Hepatocyte (in vitro differentiated cells): ENCODE measurements at regions not wholly inside any gene's neighbourhood (a gene's known extent, or its start where the extent isn't known, plus 50 kb on each side); places are given as distances from the start of the nearest gene placed in this dataset.

Source experiments
- DNase-seq: peaks from one replicate; pipeline ENCODE4 v3.0.0-alpha.2; 2016; ENCODE audit warnings: low spot score
- H2AFZ ChIP-seq: fragments of 200-600 bp; sonication (generic); 2 replicates; pipeline ENCODE4 v1.6.0; 2016; ENCODE audit warnings: antibody characterized with exemption, mild to moderate bottlenecking
- H3K27ac ChIP-seq: fragments of 200-600 bp; sonication (generic); 2 replicates; pipeline ENCODE4 v1.5.1; 2016; ENCODE audit warnings: mild to moderate bottlenecking
- H3K27me3 ChIP-seq: fragments of 200-600 bp; sonication (generic); 2 replicates; pipeline ENCODE4 v1.6.1; 2016
- H3K36me3 ChIP-seq: fragments of 200-600 bp; sonication (generic); replicated peaks from 2 replicates; pipeline ENCODE4 v1.5.1; 2016; ENCODE audit warnings: low read depth; ENCODE audit not compliant: insufficient read depth
- H3K4me1 ChIP-seq: fragments of 200-600 bp; sonication (generic); 2 replicates; pipeline ENCODE4 v1.5.1; 2016; ENCODE audit warnings: mild to moderate bottlenecking, moderate library complexity; ENCODE audit not compliant: insufficient read depth
- H3K4me2 ChIP-seq: fragments of 200-600 bp; sonication (generic); 2 replicates; pipeline ENCODE4 v1.6.0; 2016
- H3K4me3 ChIP-seq: fragments of 200-600 bp; sonication (generic); 2 replicates; pipeline ENCODE4 v1.5.1; 2016; ENCODE audit warnings: mild to moderate bottlenecking
- H3K79me2 ChIP-seq: fragments of 200-600 bp; sonication (generic); 2 replicates; pipeline ENCODE4 v1.6.0; 2017; ENCODE audit warnings: mild to moderate bottlenecking
- H3K9me2 ChIP-seq: fragments of 200-600 bp; sonication (generic); replicated peaks from 2 replicates; pipeline ENCODE4 v1.6.0; 2017; ENCODE audit warnings: mild to moderate bottlenecking; ENCODE audit not compliant: insufficient read depth
- H3K9me3 ChIP-seq: fragments of 200-600 bp; sonication (generic); 2 replicates; pipeline ENCODE4 v1.5.1; 2016; ENCODE audit warnings: low read depth, mild to moderate bottlenecking
- H4K20me1 ChIP-seq: fragments of 200-600 bp; sonication (generic); 2 replicates; pipeline ENCODE4 v1.6.0; 2016; ENCODE audit warnings: mild to moderate bottlenecking; ENCODE audit not compliant: insufficient read depth, poor library complexity, severe bottlenecking
- EZH2 ChIP-seq: fragments of 200-600 bp; sonication (generic); IDR thresholded peaks from 2 replicates; pipeline ENCODE4 v1.6.1; 2016; ENCODE audit warnings: antibody characterized with exemption, mild to moderate bottlenecking, borderline replicate concordance
- EZH2phosphoT487 ChIP-seq: fragments of 200-600 bp; sonication (generic); IDR thresholded peaks from one replicate; pipeline ENCODE4 v1.6.1; 2018; ENCODE audit warnings: antibody characterized with exemption, mild to moderate bottlenecking, low read depth, moderate library complexity; ENCODE audit not compliant: unreplicated experiment, severe bottlenecking
- WGBS: methylation state at CpG from one replicate; pipeline ENCODE4 v1.1.6; 2016; ENCODE audit warnings: low lambda C conversion rate; ENCODE audit errors: missing lambda C conversion rate; 5-methylcytosine and 5-hydroxymethylcytosine counted together
- TF ChIP-seq, protein P1 (sequence below): fragments of 200-600 bp; sonication (generic); IDR thresholded peaks from 2 replicates; pipeline ENCODE4 v1.5.1; 2016; ENCODE audit warnings: antibody characterized with exemption, mild to moderate bottlenecking; ENCODE audit not compliant: poor library complexity

GRCh38 chr9:118306801-118307200, 602.6 kb downstream of the TLR4 start:
- H3K4me2 ChIP-seq, result no peak overlapping the region
- TF ChIP-seq EZH2 (no peak), EZH2phosphoT487 (no peak)
- TF ChIP-seq, protein P1, sequence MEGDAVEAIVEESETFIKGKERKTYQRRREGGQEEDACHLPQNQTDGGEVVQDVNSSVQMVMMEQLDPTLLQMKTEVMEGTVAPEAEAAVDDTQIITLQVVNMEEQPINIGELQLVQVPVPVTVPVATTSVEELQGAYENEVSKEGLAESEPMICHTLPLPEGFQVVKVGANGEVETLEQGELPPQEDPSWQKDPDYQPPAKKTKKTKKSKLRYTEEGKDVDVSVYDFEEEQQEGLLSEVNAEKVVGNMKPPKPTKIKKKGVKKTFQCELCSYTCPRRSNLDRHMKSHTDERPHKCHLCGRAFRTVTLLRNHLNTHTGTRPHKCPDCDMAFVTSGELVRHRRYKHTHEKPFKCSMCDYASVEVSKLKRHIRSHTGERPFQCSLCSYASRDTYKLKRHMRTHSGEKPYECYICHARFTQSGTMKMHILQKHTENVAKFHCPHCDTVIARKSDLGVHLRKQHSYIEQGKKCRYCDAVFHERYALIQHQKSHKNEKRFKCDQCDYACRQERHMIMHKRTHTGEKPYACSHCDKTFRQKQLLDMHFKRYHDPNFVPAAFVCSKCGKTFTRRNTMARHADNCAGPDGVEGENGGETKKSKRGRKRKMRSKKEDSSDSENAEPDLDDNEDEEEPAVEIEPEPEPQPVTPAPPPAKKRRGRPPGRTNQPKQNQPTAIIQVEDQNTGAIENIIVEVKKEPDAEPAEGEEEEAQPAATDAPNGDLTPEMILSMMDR, result no peak

GRCh38 chr9:118313965-118314364, 609.8 kb downstream of the TLR4 start:
- Histone ChIP-seq H3K27me3 (no peaks in the 10 kb centered on the region), H3K27ac (no peak overlapping the region), H3K36me3 (no peaks in the 10 kb centered on the region), H3K9me2 (no peaks in the 10 kb centered on the region), H3K79me2 (no peaks in the 10 kb centered on the region), H3K4me3 (no peak overlapping the region), H3K4me2 (no peak overlapping the region), H3K4me1 (no peaks in the 10 kb centered on the region), H4K20me1 (no peaks in the 10 kb centered on the region), H2AFZ (no peak overlapping the region), H3K9me3 (no peaks in the 10 kb centered on the region)
- no peak for DNase-seq
- 81% methylated on average over 3 of the region's 3 CpGs for WGBS
- TF ChIP-seq EZH2phosphoT487 (no peak), EZH2 (no peak)
- TF ChIP-seq, protein P1, result no peak

More at GRCh38 chr9:118306801-118307200, 602.6 kb downstream of the TLR4 start:
- no peaks in the 10 kb centered on the region for H3K9me2 ChIP-seq
- no peaks in the 10 kb centered on the region for H3K4me1 ChIP-seq
- no peaks in the 10 kb centered on the region for H3K79me2 ChIP-seq
- no peak for DNase-seq
- H2AFZ ChIP-seq, result no peak overlapping the region
- no peaks in the 10 kb centered on the region for H3K27me3 ChIP-seq
- no peaks in the 10 kb centered on the region for H4K20me1 ChIP-seq
- H3K4me3 ChIP-seq, result no peak overlapping the region
- no peaks in the 10 kb centered on the region for H3K9me3 ChIP-seq
- H3K36me3 ChIP-seq, result no peaks in the 10 kb centered on the region
- 57% methylated on average over 3 of the region's 3 CpGs for WGBS
- H3K27ac ChIP-seq, result no peak overlapping the region

- TF ChIP-seq EZH2phosphoT487, result no peak
- TF ChIP-seq, protein P1, result no peak
- TF ChIP-seq EZH2, result no peak
- no peaks in the 10 kb centered on the region for H3K79me2 ChIP-seq
- no peak overlapping the region for H3K27ac ChIP-seq
- no peaks in the 10 kb centered on the region for H3K36me3 ChIP-seq
- no peak overlapping the region for H3K4me3 ChIP-seq
- no peaks in the 10 kb centered on the region for H4K20me1 ChIP-seq
- no peaks in the 10 kb centered on the region for H3K4me1 ChIP-seq
- no peak overlapping the region for H2AFZ ChIP-seq
- no peak overlapping the region for H3K4me2 ChIP-seq
- H3K27me3 ChIP-seq, result no peaks in the 10 kb centered on the region
- 81% methylated on average over 2 of the region's 2 CpGs for WGBS
- H3K9me3 ChIP-seq, result no peaks in the 10 kb centered on the region
- DNase-seq, result no peak
- no peaks in the 10 kb centered on the region for H3K9me2 ChIP-seq
These were observed 612.7 kb downstream of the TLR4 start for GRCh38 chr9:118316831-118317343.
